22Rv1 (cell line): ENCODE measurements at regions not wholly inside any gene's neighbourhood (a gene's known extent, or its start where the extent isn't known, plus 50 kb on each side); places are given as distances from the start of the nearest gene placed in this dataset.

Experiments
- ZFX ChIP-seq: fragments of 450-650 bp; IDR thresholded peaks from 2 replicates; pipeline ENCODE4 v1.6.1; 2017; ENCODE audit warnings: antibody characterized with exemption, borderline replicate concordance
- TF ChIP-seq, protein P1 (sequence below): fragments of 450-650 bp; IDR thresholded peaks from 2 replicates; pipeline ENCODE4 v1.5.1; 2017; ENCODE audit warnings: mild to moderate bottlenecking

- TF ChIP-seq, protein P1, sequence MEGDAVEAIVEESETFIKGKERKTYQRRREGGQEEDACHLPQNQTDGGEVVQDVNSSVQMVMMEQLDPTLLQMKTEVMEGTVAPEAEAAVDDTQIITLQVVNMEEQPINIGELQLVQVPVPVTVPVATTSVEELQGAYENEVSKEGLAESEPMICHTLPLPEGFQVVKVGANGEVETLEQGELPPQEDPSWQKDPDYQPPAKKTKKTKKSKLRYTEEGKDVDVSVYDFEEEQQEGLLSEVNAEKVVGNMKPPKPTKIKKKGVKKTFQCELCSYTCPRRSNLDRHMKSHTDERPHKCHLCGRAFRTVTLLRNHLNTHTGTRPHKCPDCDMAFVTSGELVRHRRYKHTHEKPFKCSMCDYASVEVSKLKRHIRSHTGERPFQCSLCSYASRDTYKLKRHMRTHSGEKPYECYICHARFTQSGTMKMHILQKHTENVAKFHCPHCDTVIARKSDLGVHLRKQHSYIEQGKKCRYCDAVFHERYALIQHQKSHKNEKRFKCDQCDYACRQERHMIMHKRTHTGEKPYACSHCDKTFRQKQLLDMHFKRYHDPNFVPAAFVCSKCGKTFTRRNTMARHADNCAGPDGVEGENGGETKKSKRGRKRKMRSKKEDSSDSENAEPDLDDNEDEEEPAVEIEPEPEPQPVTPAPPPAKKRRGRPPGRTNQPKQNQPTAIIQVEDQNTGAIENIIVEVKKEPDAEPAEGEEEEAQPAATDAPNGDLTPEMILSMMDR: no peak
- TF ChIP-seq ZFX: no peak
These were observed 744.5 kb downstream of the EFNB2 start for GRCh38 chr13:105790923-105791322.
